T-helper 1 cell (primary cell): ENCODE measurements at regions not wholly inside any gene's neighbourhood (a gene's known extent, or its start where the extent isn't known, plus 50 kb on each side); places are given as distances from the start of the nearest gene placed in this dataset.
"Not testable (repeated sequence)": the region's sequence is repeated elsewhere in the genome, so short reads cannot be mapped to it uniquely, and the experiment has no call there.

Experiments used
- DNase-seq, 5 donors: peaks; one replicate each; pipeline ENCODE4 v3.0.0-alpha.2; 2012 to 2020

GRCh38 chr10:65201491-65201890, 1680.3 kb downstream of the REEP3 start:
- DNase-seq, result no peak

- no peak for DNase-seq
These were observed 1683.8 kb downstream of the REEP3 start for GRCh38 chr10:65204999-65205398.

- DNase-seq, result no peak
These were observed 1692.0 kb downstream of the REEP3 start for GRCh38 chr10:65213170-65213569.

- no peak for DNase-seq
These were observed 1698.2 kb downstream of the REEP3 start for GRCh38 chr10:65219444-65219843.

GRCh38 chr10:65231148-65231547, 1694.7 kb upstream of the LRRTM3 start:
- no peak for DNase-seq

- DNase-seq, result no peak
These were observed 1691.6 kb upstream of the LRRTM3 start for GRCh38 chr10:65234261-65234660.

- no peak for DNase-seq
These were observed 1690.6 kb upstream of the LRRTM3 start for GRCh38 chr10:65235266-65235665.

- DNase-seq, result no peak
These were observed 1690.0 kb upstream of the LRRTM3 start for GRCh38 chr10:65235846-65236245.

GRCh38 chr10:65265451-65265954, 1660.3 kb upstream of the LRRTM3 start:
- DNase-seq, result no peak

GRCh38 chr10:65269551-65269950, 1656.3 kb upstream of the LRRTM3 start:
- DNase-seq, result not testable (repeated sequence)

GRCh38 chr10:65270969-65271368, 1654.9 kb upstream of the LRRTM3 start:
- no peak for DNase-seq

GRCh38 chr10:65273115-65273514, 1652.7 kb upstream of the LRRTM3 start:
- no peak for DNase-seq

- no peak for DNase-seq
These were observed 1650.5 kb upstream of the LRRTM3 start for GRCh38 chr10:65275296-65275695.

- no peak for DNase-seq
These were observed 1641.3 kb upstream of the LRRTM3 start for GRCh38 chr10:65284495-65285041.

GRCh38 chr10:65285726-65286125, 1640.1 kb upstream of the LRRTM3 start:
- not testable (repeated sequence) for DNase-seq

- DNase-seq, result no peak
These were observed 1634.5 kb upstream of the LRRTM3 start for GRCh38 chr10:65291286-65291685.

GRCh38 chr10:65292551-65292950, 1633.3 kb upstream of the LRRTM3 start:
- DNase-seq, result no peak

- DNase-seq, result no peak
These were observed 1631.5 kb upstream of the LRRTM3 start for GRCh38 chr10:65294329-65294728.

- no peak for DNase-seq
These were observed 1624.7 kb upstream of the LRRTM3 start for GRCh38 chr10:65301181-65301580.

- DNase-seq, result no peak
These were observed 1619.6 kb upstream of the LRRTM3 start for GRCh38 chr10:65306201-65306600.

GRCh38 chr10:65312876-65313275, 1613.0 kb upstream of the LRRTM3 start:
- no peak for DNase-seq

GRCh38 chr10:65313406-65313805, 1612.4 kb upstream of the LRRTM3 start:
- DNase-seq, result no peak

GRCh38 chr10:65314253-65314652, 1611.6 kb upstream of the LRRTM3 start:
- DNase-seq, result no peak

- no peak for DNase-seq
These were observed 1606.3 kb upstream of the LRRTM3 start for GRCh38 chr10:65319493-65319892.
